Gastrocnemius medialis (tissue), 4 donors: ENCODE measurements at regions not wholly inside any gene's neighbourhood (a gene's known extent, or its start where the extent isn't known, plus 50 kb on each side); places are given as distances from the start of the nearest gene placed in this dataset.

Source experiments
- CTCF ChIP-seq, 5 experiments: fragments of 450-650 bp in 3 of 5; fragments of 200-600 bp in 2 of 5; sonication (generic) in 2 of 5; IDR thresholded peaks in 4 of 5; conservative IDR thresholded peaks in 1 of 5; 1 replicate in 4 of 5; 2 replicates in 1 of 5; pipeline ENCODE4 v1.5.1; 2016 to 2019; ENCODE audit warnings: antibody characterized with exemption in 5 of 5, mild to moderate bottlenecking in 3 of 5, moderate library complexity in 3 of 5
- POLR2A ChIP-seq, 2 donors: fragments of 450-650 bp; IDR thresholded peaks; one replicate each; pipeline ENCODE4 v1.6.1; 2017; ENCODE audit warnings: antibody characterized with exemption in 2 of 2, mild to moderate bottlenecking in 2 of 2, moderate library complexity in 2 of 2

GRCh38 chr4:132003593-132003992 is 1145.5 kb upstream of the PCDH10 start:
- TF ChIP-seq POLR2A (IDR thresholded peaks at IDR 0.05) (no peak), CTCF (IDR thresholded peaks at IDR 0.05 in 4 of 5, conservative IDR thresholded peaks at IDR 0.05 in 1 of 5) (no peak)
